ENCODE measurements at regions not wholly inside any gene's neighbourhood (a gene's known extent, or its start where the extent isn't known, plus 50 kb on each side); places are given as distances from the start of the nearest gene placed in this dataset.

DNA sequence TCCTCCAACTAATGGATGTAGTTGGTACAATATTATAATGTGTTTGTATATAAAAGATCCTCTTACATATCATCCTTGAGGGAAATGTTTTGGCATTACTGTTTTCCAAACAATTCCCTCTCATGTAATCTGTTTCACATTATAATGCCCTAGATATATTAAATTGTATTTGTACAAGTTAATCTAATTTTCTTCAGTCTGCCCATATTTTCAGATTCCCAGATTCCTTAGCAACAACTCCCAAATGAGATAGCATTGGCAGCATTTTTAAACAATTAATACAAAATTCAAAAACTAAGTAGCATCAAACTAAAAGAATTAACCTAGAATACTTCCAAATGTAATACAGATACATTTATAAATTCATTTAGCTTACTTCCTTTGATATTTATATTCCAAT lies 860.2 kb downstream of the C12orf50 start:
- TF ChIP-seq POLR2AphosphoS5 (IDR thresholded peaks at IDR 0.05; ENCODE audit: low read depth, low read length): no peak
- no peak for TF ChIP-seq POLR2A (IDR thresholded peaks at IDR 0.05; ENCODE audit: low read depth, low read length)
- TF ChIP-seq TAF1 (IDR thresholded peaks at IDR 0.05; ENCODE audit: low read depth, low read length): no peak
- TF ChIP-seq POU2F2 (IDR thresholded peaks at IDR 0.05; ENCODE audit: low read depth, low read length): no peak

All from GM12891 (cell line).